ENCODE measurements at regions not wholly inside any gene's neighbourhood (a gene's known extent, or its start where the extent isn't known, plus 50 kb on each side); places are given as distances from the start of the nearest gene placed in this dataset.

GRCh38 chr18:66141716-66142115 is 390.9 kb downstream of the CDH7 start:
- H3K4me3 ChIP-seq, result no peak overlapping the region
- no peak overlapping the region for H3K9ac ChIP-seq (ENCODE audit: insufficient read depth in 1 of 2, low read length in 2 of 2)
- peaks cover 0 to 3% (median 0%) of the 10 kb centered on the region in 5 donors for H3K4me1 ChIP-seq (ENCODE audit: control insufficient read depth in 5 of 5, insufficient read depth in 5 of 5, low read length in 5 of 5)
- H3K27ac ChIP-seq (ENCODE audit: low read depth in 1 of 2, low read length in 1 of 2), result no peak overlapping the region
- no peak for ATAC-seq (ENCODE audit: insufficient read depth, low FRiP score)
- no peaks in the 10 kb centered on the region for H3K9me3 ChIP-seq (ENCODE audit: control insufficient read depth in 4 of 4, insufficient read depth in 3 of 4, low read length in 3 of 4)
- TF ChIP-seq, protein P1, sequence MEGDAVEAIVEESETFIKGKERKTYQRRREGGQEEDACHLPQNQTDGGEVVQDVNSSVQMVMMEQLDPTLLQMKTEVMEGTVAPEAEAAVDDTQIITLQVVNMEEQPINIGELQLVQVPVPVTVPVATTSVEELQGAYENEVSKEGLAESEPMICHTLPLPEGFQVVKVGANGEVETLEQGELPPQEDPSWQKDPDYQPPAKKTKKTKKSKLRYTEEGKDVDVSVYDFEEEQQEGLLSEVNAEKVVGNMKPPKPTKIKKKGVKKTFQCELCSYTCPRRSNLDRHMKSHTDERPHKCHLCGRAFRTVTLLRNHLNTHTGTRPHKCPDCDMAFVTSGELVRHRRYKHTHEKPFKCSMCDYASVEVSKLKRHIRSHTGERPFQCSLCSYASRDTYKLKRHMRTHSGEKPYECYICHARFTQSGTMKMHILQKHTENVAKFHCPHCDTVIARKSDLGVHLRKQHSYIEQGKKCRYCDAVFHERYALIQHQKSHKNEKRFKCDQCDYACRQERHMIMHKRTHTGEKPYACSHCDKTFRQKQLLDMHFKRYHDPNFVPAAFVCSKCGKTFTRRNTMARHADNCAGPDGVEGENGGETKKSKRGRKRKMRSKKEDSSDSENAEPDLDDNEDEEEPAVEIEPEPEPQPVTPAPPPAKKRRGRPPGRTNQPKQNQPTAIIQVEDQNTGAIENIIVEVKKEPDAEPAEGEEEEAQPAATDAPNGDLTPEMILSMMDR (IDR thresholded peaks at IDR 0.05; ENCODE audit: control extremely low read depth, extremely low read depth), result no peak
- WGBS, 2 donors, result 84 to 89% methylated on average over 4 of the region's 4 CpGs
- no peaks in the 10 kb centered on the region for H3K36me3 ChIP-seq (ENCODE audit: control insufficient read depth in 4 of 4, insufficient read depth in 4 of 4, low read length in 4 of 4)
- no peak for DNase-seq
- H3K27me3 ChIP-seq (ENCODE audit: control insufficient read depth in 3 of 3, insufficient read depth in 3 of 3, low read length in 2 of 3), result no peaks in the 10 kb centered on the region

DNA sequence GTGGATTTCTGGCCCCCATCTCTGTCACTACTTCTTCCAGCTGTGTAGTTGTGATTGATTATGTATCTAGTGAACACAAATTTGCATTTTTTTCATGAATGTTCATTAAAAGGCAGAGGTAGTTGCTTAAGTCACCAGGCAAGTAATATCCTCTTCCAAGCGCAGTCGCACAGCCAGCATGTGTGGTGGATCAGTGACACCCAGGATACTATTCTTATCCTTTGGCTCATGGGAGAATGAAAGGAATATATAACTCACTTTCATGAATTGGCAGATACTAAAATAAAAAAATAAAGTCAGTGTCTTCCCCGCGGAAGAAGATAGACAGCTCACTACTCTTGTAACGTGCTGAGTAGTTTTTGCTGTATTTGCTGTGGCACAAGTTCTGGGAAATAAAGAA is 387.8 kb downstream of the CDH7 start:
- Histone ChIP-seq H3K9ac (ENCODE audit: insufficient read depth in 1 of 2, low read length in 2 of 2) (no peak overlapping the region), H3K27me3 (ENCODE audit: control insufficient read depth in 3 of 3, insufficient read depth in 3 of 3, low read length in 2 of 3) (no peaks in the 10 kb centered on the region), H3K27ac (ENCODE audit: low read depth in 1 of 2, low read length in 1 of 2) (no peak overlapping the region), H3K9me3 (ENCODE audit: control insufficient read depth in 4 of 4, insufficient read depth in 3 of 4, low read length in 3 of 4) (no peaks in the 10 kb centered on the region), H3K4me1 (ENCODE audit: control insufficient read depth in 5 of 5, insufficient read depth in 5 of 5, low read length in 5 of 5) (peaks cover 0 to 3% (median 0%) of the 10 kb centered on the region in 5 donors), H3K4me3 (no peak overlapping the region), H3K36me3 (ENCODE audit: control insufficient read depth in 4 of 4, insufficient read depth in 4 of 4, low read length in 4 of 4) (no peaks in the 10 kb centered on the region)
- 67 to 72% methylated on average over 5 of the region's 5 CpGs for whole genome bisulfite sequencing, 2 donors
- DNase-seq (peak; percentile 38 to 72 (median 39)), ATAC-seq (ENCODE audit: insufficient read depth, low FRiP score) (no peak)
- TF ChIP-seq, protein P1 (IDR thresholded peaks at IDR 0.05; ENCODE audit: control extremely low read depth, extremely low read depth), result no peak

GRCh38 chr18:66136039-66136438 is 385.2 kb downstream of the CDH7 start:
- Histone ChIP-seq H3K4me3 (no peak overlapping the region), H3K4me1 (ENCODE audit: control insufficient read depth in 5 of 5, insufficient read depth in 5 of 5, low read length in 5 of 5) (peaks cover 0 to 3% (median 0%) of the 10 kb centered on the region in 5 donors), H3K36me3 (ENCODE audit: control insufficient read depth in 4 of 4, insufficient read depth in 4 of 4, low read length in 4 of 4) (no peaks in the 10 kb centered on the region), H3K27me3 (ENCODE audit: control insufficient read depth in 3 of 3, insufficient read depth in 3 of 3, low read length in 2 of 3) (no peaks in the 10 kb centered on the region), H3K9me3 (ENCODE audit: control insufficient read depth in 4 of 4, insufficient read depth in 3 of 4, low read length in 3 of 4) (no peaks in the 10 kb centered on the region), H3K27ac (ENCODE audit: low read depth in 1 of 2, low read length in 1 of 2) (no peak overlapping the region), H3K9ac (ENCODE audit: insufficient read depth in 1 of 2, low read length in 2 of 2) (no peak overlapping the region)
- TF ChIP-seq, protein P1 (IDR thresholded peaks at IDR 0.05; ENCODE audit: control extremely low read depth, extremely low read depth), result no peak
- 76 to 86% methylated on average over 1 of the region's 1 CpG for WGBS, 2 donors
- DNase-seq (no peak), ATAC-seq (ENCODE audit: insufficient read depth, low FRiP score) (no peak)

DNA sequence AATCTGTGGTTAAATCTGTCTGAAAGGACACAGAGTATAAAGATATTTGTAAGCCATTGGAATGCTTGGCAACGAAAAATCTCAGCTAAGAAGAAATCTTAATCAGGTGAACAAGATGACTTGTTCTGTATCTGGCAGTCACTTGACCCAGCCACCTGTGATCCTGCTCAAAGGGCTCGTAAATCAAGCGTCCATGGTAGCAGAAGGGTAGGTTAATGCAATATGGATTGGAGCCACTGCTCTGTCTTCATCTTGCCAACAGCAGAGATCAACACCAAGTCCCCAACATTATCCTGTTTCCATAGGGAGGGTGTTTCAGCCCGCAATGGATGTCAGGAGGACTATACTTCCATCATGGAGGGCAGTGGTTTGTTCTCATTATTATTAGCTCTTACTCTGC is 378.4 kb downstream of the CDH7 start:
- TF ChIP-seq, protein P1 (IDR thresholded peaks at IDR 0.05; ENCODE audit: control extremely low read depth, extremely low read depth), result no peak
- 65 to 76% methylated on average over 4 of the region's 4 CpGs for WGBS, 2 donors
- ATAC-seq (ENCODE audit: insufficient read depth, low FRiP score) (no peak), DNase-seq (no peak)
- no peaks in the 10 kb centered on the region for H3K27me3 ChIP-seq (ENCODE audit: control insufficient read depth in 3 of 3, insufficient read depth in 3 of 3, low read length in 2 of 3)
- no peaks in the 10 kb centered on the region for H3K9me3 ChIP-seq (ENCODE audit: control insufficient read depth in 4 of 4, insufficient read depth in 3 of 4, low read length in 3 of 4)
- H3K4me3 ChIP-seq, result no peak overlapping the region
- peaks cover 0 to 4% (median 0%) of the 10 kb centered on the region in 5 donors for H3K4me1 ChIP-seq (ENCODE audit: control insufficient read depth in 5 of 5, insufficient read depth in 5 of 5, low read length in 5 of 5)
- H3K36me3 ChIP-seq (ENCODE audit: control insufficient read depth in 4 of 4, insufficient read depth in 4 of 4, low read length in 4 of 4), result no peaks in the 10 kb centered on the region
- no peak overlapping the region for H3K9ac ChIP-seq (ENCODE audit: insufficient read depth in 1 of 2, low read length in 2 of 2)
- no peak overlapping the region for H3K27ac ChIP-seq (ENCODE audit: low read depth in 1 of 2, low read length in 1 of 2)

Data from lung (tissue), 11 donors.